ENCODE measurements at regions not wholly inside any gene's neighbourhood (a gene's known extent, or its start where the extent isn't known, plus 50 kb on each side); places are given as distances from the start of the nearest gene placed in this dataset.

DNA sequence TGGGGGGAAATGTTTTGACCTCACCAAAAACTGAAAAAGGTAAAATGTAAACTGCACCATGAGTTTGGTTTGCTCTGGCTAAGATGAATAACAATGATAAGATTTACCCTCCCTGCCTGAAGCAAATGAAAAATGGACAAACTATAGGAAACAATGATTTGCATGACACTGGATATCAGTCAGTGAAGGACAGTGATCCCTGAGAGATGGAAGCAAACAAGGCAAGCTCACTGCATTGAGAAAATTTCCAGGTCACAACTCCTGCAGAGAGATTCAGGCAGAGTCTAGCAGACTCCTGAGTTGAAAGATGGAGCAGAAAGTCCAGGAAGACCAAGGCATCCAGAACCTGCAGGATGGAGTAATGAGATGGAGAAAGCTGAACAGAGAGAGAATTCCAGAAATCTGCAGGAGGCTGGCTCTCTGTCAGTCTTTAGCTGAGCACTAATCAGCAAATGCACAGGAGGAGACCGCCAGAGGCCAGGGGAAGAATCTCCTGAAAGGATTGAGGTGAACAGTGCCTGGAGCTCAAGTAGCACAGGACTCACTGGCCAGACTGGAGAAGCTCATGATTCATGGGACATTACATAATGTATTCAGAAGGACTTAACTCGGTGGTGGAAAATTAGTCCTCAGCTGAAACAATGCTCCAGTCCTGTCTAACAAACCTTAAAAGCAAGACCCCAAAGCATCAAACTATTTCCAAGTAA is 51.2 kb upstream of the PALS2 start:
- TF ChIP-seq, protein P1, sequence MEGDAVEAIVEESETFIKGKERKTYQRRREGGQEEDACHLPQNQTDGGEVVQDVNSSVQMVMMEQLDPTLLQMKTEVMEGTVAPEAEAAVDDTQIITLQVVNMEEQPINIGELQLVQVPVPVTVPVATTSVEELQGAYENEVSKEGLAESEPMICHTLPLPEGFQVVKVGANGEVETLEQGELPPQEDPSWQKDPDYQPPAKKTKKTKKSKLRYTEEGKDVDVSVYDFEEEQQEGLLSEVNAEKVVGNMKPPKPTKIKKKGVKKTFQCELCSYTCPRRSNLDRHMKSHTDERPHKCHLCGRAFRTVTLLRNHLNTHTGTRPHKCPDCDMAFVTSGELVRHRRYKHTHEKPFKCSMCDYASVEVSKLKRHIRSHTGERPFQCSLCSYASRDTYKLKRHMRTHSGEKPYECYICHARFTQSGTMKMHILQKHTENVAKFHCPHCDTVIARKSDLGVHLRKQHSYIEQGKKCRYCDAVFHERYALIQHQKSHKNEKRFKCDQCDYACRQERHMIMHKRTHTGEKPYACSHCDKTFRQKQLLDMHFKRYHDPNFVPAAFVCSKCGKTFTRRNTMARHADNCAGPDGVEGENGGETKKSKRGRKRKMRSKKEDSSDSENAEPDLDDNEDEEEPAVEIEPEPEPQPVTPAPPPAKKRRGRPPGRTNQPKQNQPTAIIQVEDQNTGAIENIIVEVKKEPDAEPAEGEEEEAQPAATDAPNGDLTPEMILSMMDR (IDR thresholded peaks at IDR 0.05 in 4 of 5, conservative IDR thresholded peaks at IDR 0.05 in 1 of 5) = no peak
- no peak for TF ChIP-seq POLR2A (IDR thresholded peaks at IDR 0.05)

All from gastrocnemius medialis (tissue), 4 donors.